IMR-90 (cell line): ENCODE measurements at regions not wholly inside any gene's neighbourhood (a gene's known extent, or its start where the extent isn't known, plus 50 kb on each side); places are given as distances from the start of the nearest gene placed in this dataset.
"Not testable (repeated sequence)": the region's sequence is repeated elsewhere in the genome, so short reads cannot be mapped to it uniquely, and the experiment has no call there.

Experiments
- ATAC-seq: fragments of 200-7000 bp; cut with Tn5 transposase; 2 replicates; pipeline ENCODE4 v1.9.1; 2020; ENCODE audit warnings: low read depth, mild to moderate bottlenecking, moderate library complexity
- BruUV-seq: library from RNA; stranded (reverse); fragments of 400-500 nt; replicated peaks from 2 replicates; lab custom pipeline; 2021; lab: Mats Ljungman, UMichigan
- CTCF ChIA-PET: fragments of 300-600 bp; formaldehyde crosslinking; extraction: SDS; loops from one replicate; lab custom pipeline; 2021; ENCODE audit warnings: antibody characterized with exemption; lab: Yijun Ruan, JAX
- POLR2A ChIA-PET: fragments of 300-600 bp; sonication (Branson Sonifier 250); formaldehyde crosslinking; loops from one replicate; lab custom pipeline; 2022; ENCODE audit warnings: antibody characterized with exemption; ENCODE audit not compliant: unreplicated experiment; lab: Charles Lee
- DNase-seq: peaks from one replicate; pipeline ENCODE4 v3.0.0; 2013
- H2AFZ ChIP-seq: replicated peaks from 2 replicates; pipeline ENCODE3; 2013; ENCODE audit warnings: low read length, mild to moderate bottlenecking; ENCODE audit not compliant: poor library complexity
- H2AK5ac ChIP-seq: 2 replicates; pipeline ENCODE4 v1.6.1; 2013; ENCODE audit warnings: low read depth, low read length, inconsistent platforms
- H2AK9ac ChIP-seq: replicated peaks from 2 replicates; pipeline ENCODE3; 2013; ENCODE audit warnings: mild to moderate bottlenecking, low read depth, low read length, moderate library complexity; ENCODE audit not compliant: poor library complexity
- H2BK120ac ChIP-seq: 2 replicates; pipeline ENCODE4 v1.6.1; 2013; ENCODE audit warnings: low read depth, low read length, inconsistent platforms
- H2BK15ac ChIP-seq: 3 replicates; pipeline ENCODE4 v1.6.1; 2013; ENCODE audit warnings: low read depth, low read length, inconsistent platforms
- H2BK20ac ChIP-seq: 2 replicates; pipeline ENCODE4 v1.6.1; 2013; ENCODE audit warnings: low read depth, mild to moderate bottlenecking, inconsistent platforms, low read length, moderate library complexity
- H2BK5ac ChIP-seq: 2 replicates; pipeline ENCODE4 v1.6.1; 2013; ENCODE audit warnings: mild to moderate bottlenecking, low read depth, low read length, inconsistent platforms; ENCODE audit not compliant: poor library complexity, severe bottlenecking
- H3K14ac ChIP-seq: replicated peaks from 2 replicates; pipeline ENCODE4 v1.6.1; 2013; ENCODE audit warnings: low read depth, low read length, inconsistent platforms
- H3K18ac ChIP-seq: 2 replicates; pipeline ENCODE4 v1.6.1; 2013; ENCODE audit warnings: low read depth, low read length, control low read depth
- H3K23ac ChIP-seq: 2 replicates; pipeline ENCODE4 v1.6.1; 2013; ENCODE audit warnings: low read depth, low read length, inconsistent platforms
- H3K27ac ChIP-seq: 2 replicates; pipeline ENCODE4 v1.5.1; 2013; ENCODE audit warnings: mild to moderate bottlenecking, control low read depth, low read length; ENCODE audit not compliant: insufficient read depth
- H3K27me3 ChIP-seq: 2 replicates; pipeline ENCODE4 v1.6.1; 2013; ENCODE audit warnings: low read length; ENCODE audit not compliant: control insufficient read depth, insufficient read depth
- H3K36me3 ChIP-seq: 2 replicates; pipeline ENCODE4 v1.6.1; 2013; ENCODE audit warnings: low read length, mixed read lengths; ENCODE audit not compliant: control insufficient read depth, insufficient read depth
- H3K4ac ChIP-seq: 2 replicates; pipeline ENCODE4 v1.6.1; 2013; ENCODE audit warnings: low read depth, low read length, inconsistent platforms
- H3K4me1 ChIP-seq: 2 replicates; pipeline ENCODE4 v1.6.1; 2013; ENCODE audit warnings: low read length, mixed read lengths; ENCODE audit not compliant: control insufficient read depth, insufficient read depth
- H3K4me2 ChIP-seq: 2 replicates; pipeline ENCODE4 v1.6.1; 2013; ENCODE audit warnings: low read depth, mild to moderate bottlenecking, control low read depth, low read length, moderate library complexity
- H3K4me3 ChIP-seq: 2 replicates; pipeline ENCODE4 v1.5.1; 2013; ENCODE audit warnings: low read depth, mild to moderate bottlenecking, control low read depth, low read length, moderate library complexity; ENCODE audit not compliant: insufficient read depth
- H3K56ac ChIP-seq: 2 replicates; pipeline ENCODE4 v1.6.1; 2013; ENCODE audit warnings: low read length, inconsistent platforms; ENCODE audit not compliant: insufficient read depth; ENCODE audit errors: extremely low read depth
- H3K79me1 ChIP-seq, 2 experiments: 2 replicates each; pipeline ENCODE4 v1.6.1; 2013; ENCODE audit warnings: low read length in 2 of 2, inconsistent platforms in 1 of 2, low read depth in 1 of 2
- H3K9ac ChIP-seq: 2 replicates; pipeline ENCODE4 v1.6.1; 2013; ENCODE audit warnings: low read depth, low read length, control low read depth
- H3K9me1 ChIP-seq: 2 replicates; pipeline ENCODE4 v1.6.1; 2013; ENCODE audit warnings: low read length, inconsistent platforms; ENCODE audit not compliant: insufficient read depth
- H3K9me3 ChIP-seq: 2 replicates; pipeline ENCODE4 v1.6.1; 2013; ENCODE audit warnings: low read length; ENCODE audit not compliant: control insufficient read depth, insufficient read depth
- H4K20me1 ChIP-seq: 2 replicates; pipeline ENCODE4 v1.6.1; 2013; ENCODE audit warnings: low read length, inconsistent platforms; ENCODE audit not compliant: insufficient read depth
- H4K5ac ChIP-seq: 2 replicates; pipeline ENCODE4 v1.6.1; 2013; ENCODE audit warnings: mild to moderate bottlenecking, low read depth, low read length, control low read depth
- H4K8ac ChIP-seq, 2 experiments: 2 replicates each; pipeline ENCODE4 v1.6.1; 2013; ENCODE audit warnings: low read depth in 2 of 2, low read length in 2 of 2, control low read depth in 1 of 2, inconsistent platforms in 1 of 2
- H4K91ac ChIP-seq: 2 replicates; pipeline ENCODE4 v1.6.1; 2013; ENCODE audit warnings: low read depth, low read length, inconsistent platforms; ENCODE audit not compliant: insufficient read depth
- WGBS, 2 experiments: methylation state at CpG; one replicate each; pipeline versions ENCODE4 v1.1.5 to v1.1.7; 2013; ENCODE audit warnings: missing lambda C conversion rate in 2 of 2; ENCODE audit not compliant: insufficient read length in 1 of 2; ENCODE audit errors: extremely low coverage in 2 of 2; 5-methylcytosine and 5-hydroxymethylcytosine counted together
- dilution Hi-C: fragments of 300-500 bp; cut with HindIII; formaldehyde crosslinking; loops from one replicate; pipeline ENCODE4 v1.14.3; 2018; ENCODE audit warnings: low sequenced_read_pairs; ENCODE audit not compliant: unreplicated experiment
- in situ Hi-C: fragments of 300-500 bp; cut with MboI; formaldehyde crosslinking; loops from 3 replicates; pipeline ENCODE4 v1.14.3; 2019; ENCODE audit warnings: low sequenced_read_pairs, inconsistent platforms, mixed read lengths
- intact Hi-C: fragments of 100-400 bp; cut with micrococcal nuclease; formaldehyde crosslinking; loops from 2 replicates; pipeline ENCODE4 v1.10.0; 2022

- H4K5ac ChIP-seq, result not testable (repeated sequence)
Measured at GRCh38 chr1:70796298-70796697, 251.3 kb downstream of the PTGER3 start.

GRCh38 chr1:70802625-70803024, 245.0 kb downstream of the PTGER3 start:
- H3K56ac ChIP-seq, H3K9ac ChIP-seq, H3K9me1 ChIP-seq, H2AK9ac ChIP-seq, H4K8ac ChIP-seq, in situ Hi-C loops, intact Hi-C loops, H2AK5ac ChIP-seq, H2BK120ac ChIP-seq, H3K4me1 ChIP-seq, POLR2A ChIA-PET, H2BK5ac ChIP-seq, DNase-seq, H3K4me3 ChIP-seq, H3K4me2 ChIP-seq, H3K23ac ChIP-seq, H3K36me3 ChIP-seq, H2AFZ ChIP-seq, H4K5ac ChIP-seq, H2BK20ac ChIP-seq, H3K4ac ChIP-seq, H3K18ac ChIP-seq, H3K14ac ChIP-seq, H4K20me1 ChIP-seq, H3K79me1 ChIP-seq, H3K27me3 ChIP-seq, H2BK15ac ChIP-seq, H3K27ac ChIP-seq, dilution Hi-C loops, ATAC-seq, BruUV-seq, H4K91ac ChIP-seq, CTCF ChIA-PET: not testable (repeated sequence)
- H3K9me3 ChIP-seq, result peaks cover 15% of the 10 kb centered on the region
- WGBS, 2 experiments, result no CpG with 5 or more reads among the region's 2 CpGs

More at GRCh38 chr1:70796298-70796697, 251.3 kb downstream of the PTGER3 start:
- H4K8ac ChIP-seq, H3K4ac ChIP-seq, H2AFZ ChIP-seq, H2BK120ac ChIP-seq, H3K14ac ChIP-seq, DNase-seq, dilution Hi-C loops, CTCF ChIA-PET, H3K9ac ChIP-seq, H3K4me3 ChIP-seq, H4K20me1 ChIP-seq, H3K23ac ChIP-seq, H3K79me1 ChIP-seq, intact Hi-C loops, in situ Hi-C loops, H2AK5ac ChIP-seq, H2BK5ac ChIP-seq, H2BK15ac ChIP-seq, H3K4me1 ChIP-seq, ATAC-seq, H2AK9ac ChIP-seq, H3K56ac ChIP-seq, H3K9me1 ChIP-seq, POLR2A ChIA-PET, H4K91ac ChIP-seq, H3K27ac ChIP-seq, H3K36me3 ChIP-seq, BruUV-seq, H3K4me2 ChIP-seq, H3K27me3 ChIP-seq, H2BK20ac ChIP-seq, H3K9me3 ChIP-seq, H3K18ac ChIP-seq: not testable (repeated sequence)
- no CpG with 5 or more reads among the region's 1 CpG for WGBS, 2 experiments
